GM21717 (cell line): ENCODE measurements at regions not wholly inside any gene's neighbourhood (a gene's known extent, or its start where the extent isn't known, plus 50 kb on each side); places are given as distances from the start of the nearest gene placed in this dataset.

ENCODE experiments used
- ATAC-seq: cut with Tn5 transposase; IDR thresholded peaks from one replicate; pipeline ENCODE4 v1.9.1; 2021; ENCODE audit warnings: mild to moderate bottlenecking, moderate library complexity; ENCODE audit not compliant: unreplicated experiment

GRCh38 chr2:177340158-177340557 lies 52.4 kb upstream of the AGPS start:
- no peak for ATAC-seq

GRCh38 chr2:177342736-177343135 lies 49.8 kb upstream of the AGPS start:
- ATAC-seq, result no peak
